ENCODE measurements at regions not wholly inside any gene's neighbourhood (a gene's known extent, or its start where the extent isn't known, plus 50 kb on each side); places are given as distances from the start of the nearest gene placed in this dataset.

DNA sequence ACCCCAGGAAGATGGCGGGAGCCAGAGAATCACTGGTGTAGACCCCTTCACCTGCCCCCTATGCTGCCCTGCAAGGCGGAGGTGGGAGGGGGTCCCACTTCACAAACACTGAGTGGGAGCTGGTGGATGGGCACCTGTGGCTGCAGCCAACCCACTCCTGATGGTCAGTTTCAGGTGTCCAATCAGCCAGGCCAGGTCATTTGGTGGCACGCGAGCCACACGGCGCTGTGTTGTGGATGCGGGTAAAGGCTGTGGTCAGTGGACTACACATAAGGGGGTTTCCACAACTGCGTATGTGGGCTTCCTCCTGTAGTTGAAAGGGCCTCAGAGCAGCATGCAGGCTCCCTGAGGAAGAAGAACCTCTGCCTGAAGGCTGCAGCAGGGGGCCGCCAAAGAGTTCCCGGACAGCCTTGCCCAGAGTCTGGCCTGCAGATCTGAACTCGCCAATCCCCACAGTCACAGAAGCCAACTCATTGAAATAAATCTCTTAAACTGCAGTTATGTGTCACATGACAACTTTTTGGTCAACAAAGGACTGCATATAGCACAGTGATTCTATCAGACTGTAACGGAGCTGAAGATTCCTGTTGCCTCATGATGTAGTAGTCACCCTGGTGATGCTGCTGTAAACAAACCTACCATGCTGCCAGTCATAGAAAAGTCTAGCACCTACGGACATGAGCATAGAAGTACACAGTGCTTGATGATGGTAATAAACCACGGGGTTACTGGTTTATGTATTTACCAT, 284.7 kb upstream of the IRX2 start:
- H3K4me3 ChIP-seq (ENCODE audit: low read depth in 1 of 2, low read length in 2 of 2) = no peak overlapping the region
- ATAC-seq (ENCODE audit: insufficient read depth, low read depth) = no peak
- no peak overlapping the region for H3K4me2 ChIP-seq (ENCODE audit: insufficient read depth, low read length)
- no peaks in the 10 kb centered on the region for H3K36me3 ChIP-seq (ENCODE audit: insufficient read depth, low read length)
- TF ChIP-seq, protein P1, sequence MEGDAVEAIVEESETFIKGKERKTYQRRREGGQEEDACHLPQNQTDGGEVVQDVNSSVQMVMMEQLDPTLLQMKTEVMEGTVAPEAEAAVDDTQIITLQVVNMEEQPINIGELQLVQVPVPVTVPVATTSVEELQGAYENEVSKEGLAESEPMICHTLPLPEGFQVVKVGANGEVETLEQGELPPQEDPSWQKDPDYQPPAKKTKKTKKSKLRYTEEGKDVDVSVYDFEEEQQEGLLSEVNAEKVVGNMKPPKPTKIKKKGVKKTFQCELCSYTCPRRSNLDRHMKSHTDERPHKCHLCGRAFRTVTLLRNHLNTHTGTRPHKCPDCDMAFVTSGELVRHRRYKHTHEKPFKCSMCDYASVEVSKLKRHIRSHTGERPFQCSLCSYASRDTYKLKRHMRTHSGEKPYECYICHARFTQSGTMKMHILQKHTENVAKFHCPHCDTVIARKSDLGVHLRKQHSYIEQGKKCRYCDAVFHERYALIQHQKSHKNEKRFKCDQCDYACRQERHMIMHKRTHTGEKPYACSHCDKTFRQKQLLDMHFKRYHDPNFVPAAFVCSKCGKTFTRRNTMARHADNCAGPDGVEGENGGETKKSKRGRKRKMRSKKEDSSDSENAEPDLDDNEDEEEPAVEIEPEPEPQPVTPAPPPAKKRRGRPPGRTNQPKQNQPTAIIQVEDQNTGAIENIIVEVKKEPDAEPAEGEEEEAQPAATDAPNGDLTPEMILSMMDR (IDR thresholded peaks at IDR 0.05; ENCODE audit: borderline replicate concordance, extremely low read depth, low read length, poor library complexity, severe bottlenecking) = no peak
- no peak for TF ChIP-seq EZH2 (IDR thresholded peaks at IDR 0.05; ENCODE audit: borderline replicate concordance, low read depth, low read length, severe bottlenecking)
- H3K4me1 ChIP-seq (ENCODE audit: insufficient read depth, low read length) = peaks cover under 1% of the 10 kb centered on the region; the same call in 1 of the 2 replicates
- no peaks in the 10 kb centered on the region for H3K27me3 ChIP-seq (ENCODE audit: insufficient read depth, low read length, poor library complexity)
- DNase-seq = no peak
- H3K79me2 ChIP-seq (ENCODE audit: insufficient read depth, low read length) = no peaks in the 10 kb centered on the region
- H3K9me3 ChIP-seq (ENCODE audit: insufficient read depth, low read length, severe bottlenecking) = peaks cover 4% of the 10 kb centered on the region
- H3K9ac ChIP-seq (ENCODE audit: low read depth, low read length) = no peak overlapping the region
- no peaks in the 10 kb centered on the region for H4K20me1 ChIP-seq (ENCODE audit: insufficient read depth, low read length)
- H2AFZ ChIP-seq (ENCODE audit: low read depth, low read length) = no peak overlapping the region
- H3K27ac ChIP-seq (ENCODE audit: low read length) = no peak overlapping the region

DNA sequence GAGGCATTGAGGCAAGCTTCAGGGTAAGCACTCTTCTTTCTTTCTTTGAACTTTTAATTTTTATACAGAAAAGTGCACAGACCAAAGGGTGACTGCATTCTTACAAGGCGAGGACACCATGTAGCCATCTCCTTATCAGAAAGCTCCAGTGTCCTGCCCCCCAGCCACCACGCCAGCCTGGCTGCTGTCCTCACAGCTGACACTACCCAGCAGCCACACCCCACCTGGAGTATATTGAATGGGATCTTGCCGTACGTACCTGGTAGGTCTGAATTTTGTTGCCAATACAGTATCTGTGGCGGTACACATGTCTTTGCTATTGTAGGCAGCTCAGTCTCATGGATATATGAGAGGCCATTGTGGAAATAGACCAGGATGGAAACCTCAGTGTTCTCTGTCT, 284.0 kb upstream of the IRX2 start:
- H3K4me3 ChIP-seq (ENCODE audit: low read depth in 1 of 2, low read length in 2 of 2) = no peak overlapping the region
- peaks cover 4% of the 10 kb centered on the region for H3K9me3 ChIP-seq (ENCODE audit: insufficient read depth, low read length, severe bottlenecking)
- H2AFZ ChIP-seq (ENCODE audit: low read depth, low read length) = no peak overlapping the region
- H3K36me3 ChIP-seq (ENCODE audit: insufficient read depth, low read length) = no peaks in the 10 kb centered on the region
- peaks cover 5% of the 10 kb centered on the region; the same call in 1 of the 2 replicates for H3K4me1 ChIP-seq (ENCODE audit: insufficient read depth, low read length)
- H3K79me2 ChIP-seq (ENCODE audit: insufficient read depth, low read length) = no peaks in the 10 kb centered on the region
- DNase-seq (no peak), ATAC-seq (ENCODE audit: insufficient read depth, low read depth) (no peak)
- TF ChIP-seq, protein P1 (IDR thresholded peaks at IDR 0.05; ENCODE audit: borderline replicate concordance, extremely low read depth, low read length, poor library complexity, severe bottlenecking) = no peak
- no peak for TF ChIP-seq EZH2 (IDR thresholded peaks at IDR 0.05; ENCODE audit: borderline replicate concordance, low read depth, low read length, severe bottlenecking)
- no peak overlapping the region for H3K4me2 ChIP-seq (ENCODE audit: insufficient read depth, low read length)
- no peaks in the 10 kb centered on the region for H4K20me1 ChIP-seq (ENCODE audit: insufficient read depth, low read length)
- H3K9ac ChIP-seq (ENCODE audit: low read depth, low read length) = no peak overlapping the region
- H3K27me3 ChIP-seq (ENCODE audit: insufficient read depth, low read length, poor library complexity) = no peaks in the 10 kb centered on the region
- H3K27ac ChIP-seq (ENCODE audit: low read length) = no peak overlapping the region

DNA sequence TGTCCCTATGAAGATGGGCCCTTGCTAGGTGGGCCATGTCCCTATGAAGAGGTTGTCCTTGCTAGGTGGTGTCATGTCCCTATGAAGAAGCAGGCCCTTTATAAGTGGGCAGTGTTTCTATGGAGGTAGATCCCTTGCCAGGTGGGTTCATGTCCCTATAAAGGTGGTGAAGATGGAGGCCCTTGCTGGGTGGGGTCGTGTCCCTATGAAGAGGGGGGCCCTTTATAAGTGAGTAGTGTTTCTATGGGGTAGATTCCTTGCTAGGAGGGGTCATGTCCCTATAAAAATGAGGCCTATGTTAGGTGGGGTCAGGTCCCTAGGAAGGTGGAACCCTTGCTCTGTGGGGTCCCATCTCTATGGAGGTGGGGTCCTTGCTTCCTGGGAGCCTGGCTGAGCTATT, 283.4 kb upstream of the IRX2 start:
- no peaks in the 10 kb centered on the region for H3K36me3 ChIP-seq (ENCODE audit: insufficient read depth, low read length)

More for the DNA sequence above, 283.4 kb upstream of the IRX2 start:
- Histone ChIP-seq H3K4me3 (ENCODE audit: low read depth in 1 of 2, low read length in 2 of 2) (no peak overlapping the region), H4K20me1 (ENCODE audit: insufficient read depth, low read length) (no peaks in the 10 kb centered on the region), H3K4me2 (ENCODE audit: insufficient read depth, low read length) (no peak overlapping the region), H3K9ac (ENCODE audit: low read depth, low read length) (no peak overlapping the region), H3K9me3 (ENCODE audit: insufficient read depth, low read length, severe bottlenecking) (peaks cover 4% of the 10 kb centered on the region), H3K79me2 (ENCODE audit: insufficient read depth, low read length) (no peaks in the 10 kb centered on the region), H3K4me1 (ENCODE audit: insufficient read depth, low read length) (peaks cover 5% of the 10 kb centered on the region; the same call in 1 of the 2 replicates), H2AFZ (ENCODE audit: low read depth, low read length) (no peak overlapping the region), H3K27ac (ENCODE audit: low read length) (no peak overlapping the region), H3K27me3 (ENCODE audit: insufficient read depth, low read length, poor library complexity) (no peaks in the 10 kb centered on the region)
- no peak for ATAC-seq (ENCODE audit: insufficient read depth, low read depth)
- TF ChIP-seq EZH2 (IDR thresholded peaks at IDR 0.05; ENCODE audit: borderline replicate concordance, low read depth, low read length, severe bottlenecking) = no peak
- TF ChIP-seq, protein P1 (IDR thresholded peaks at IDR 0.05; ENCODE audit: borderline replicate concordance, extremely low read depth, low read length, poor library complexity, severe bottlenecking) = no peak
- DNase-seq = no peak

All from DND-41 (cell line).